GM12891 (cell line): ENCODE measurements at regions not wholly inside any gene's neighbourhood (a gene's known extent, or its start where the extent isn't known, plus 50 kb on each side); places are given as distances from the start of the nearest gene placed in this dataset.
A peak's percentile ranks its signal among the peaks of the same experiment; 100 is the strongest.

ENCODE experiments used
- DNase-seq: peaks from one replicate; pipeline ENCODE4 v3.0.0; 2011; ENCODE audit warnings: low spot score; ENCODE audit not compliant: insufficient read length
- FAIRE-seq: peaks from 2 replicates; lab custom pipeline; 2011; peaks lifted over from hg19 to GRCh38; lab: Jason Lieb, UNC
- PAX5 ChIP-seq: IDR thresholded peaks from 2 replicates; pipeline ENCODE4 v1.6.1; 2011; ENCODE audit warnings: low read length, moderate library complexity, mild to moderate bottlenecking; ENCODE audit not compliant: insufficient read depth, severe bottlenecking
- POLR2A ChIP-seq: IDR thresholded peaks from 2 replicates; pipeline ENCODE4 v1.6.1; 2011; ENCODE audit warnings: low read depth, low read length, control low read depth
- POLR2AphosphoS5 ChIP-seq: IDR thresholded peaks from 2 replicates; pipeline ENCODE4 v1.6.1; 2011; ENCODE audit warnings: low read depth, low read length, control low read depth
- POU2F2 ChIP-seq: IDR thresholded peaks from 2 replicates; pipeline ENCODE4 v1.6.1; 2011; ENCODE audit warnings: low read depth, mild to moderate bottlenecking, control low read depth, low read length, moderate library complexity
- SPI1 ChIP-seq: IDR thresholded peaks from 2 replicates; pipeline ENCODE4 v1.6.1; 2011; ENCODE audit warnings: low read depth, low read length, control low read depth
- TAF1 ChIP-seq: IDR thresholded peaks from 2 replicates; pipeline ENCODE4 v1.6.1; 2011; ENCODE audit warnings: low read depth, low read length, control low read depth

GRCh38 chr5:110115503-110115902 is 425.8 kb downstream of the MAN2A1 start:
- peak; percentile 50 for FAIRE-seq
- TF ChIP-seq POLR2AphosphoS5: no peak
- no peak for TF ChIP-seq POLR2A
- TF ChIP-seq TAF1: no peak
- TF ChIP-seq PAX5: no peak
- no peak for TF ChIP-seq SPI1
- no peak for TF ChIP-seq POU2F2
- DNase-seq: no peak

GRCh38 chr5:110116539-110116938 is 426.8 kb downstream of the MAN2A1 start:
- FAIRE-seq (no peak), DNase-seq (no peak)
- TF ChIP-seq PAX5: no peak
- TF ChIP-seq TAF1: no peak
- no peak for TF ChIP-seq POU2F2

- no peak for TF ChIP-seq POLR2A
- TF ChIP-seq TAF1: no peak
- FAIRE-seq (no peak), DNase-seq (no peak)
Observed at GRCh38 chr5:110134963-110135935, 445.5 kb downstream of the MAN2A1 start.

- DNase-seq: no peak
- TF ChIP-seq POLR2AphosphoS5: no peak
- TF ChIP-seq TAF1: no peak
- TF ChIP-seq PAX5: no peak
- TF ChIP-seq SPI1: no peak
- TF ChIP-seq POU2F2: no peak
- TF ChIP-seq POLR2A: no peak
- no peak for FAIRE-seq
Observed at GRCh38 chr5:110150199-110150598, 460.5 kb downstream of the MAN2A1 start.

GRCh38 chr5:110159202-110159601 is 469.5 kb downstream of the MAN2A1 start:
- FAIRE-seq: no peak
- no peak for DNase-seq
- no peak for TF ChIP-seq SPI1
- TF ChIP-seq TAF1: no peak
- no peak for TF ChIP-seq POU2F2
- TF ChIP-seq PAX5: no peak
- no peak for TF ChIP-seq POLR2A
- no peak for TF ChIP-seq POLR2AphosphoS5

GRCh38 chr5:110161162-110161561 is 471.4 kb downstream of the MAN2A1 start:
- TF ChIP-seq SPI1 (no peak), POLR2A (no peak)
- FAIRE-seq (no peak), DNase-seq (no peak)

GRCh38 chr5:110165366-110165765 is 475.6 kb downstream of the MAN2A1 start:
- DNase-seq (no peak), FAIRE-seq (no peak)
- no peak for TF ChIP-seq POU2F2
- TF ChIP-seq POLR2AphosphoS5: no peak
- TF ChIP-seq PAX5: no peak
- no peak for TF ChIP-seq TAF1
- TF ChIP-seq SPI1: no peak
- no peak for TF ChIP-seq POLR2A

- no peak for FAIRE-seq
- no peak for TF ChIP-seq TAF1
- no peak for TF ChIP-seq SPI1
- TF ChIP-seq POU2F2: no peak
- TF ChIP-seq POLR2A: no peak
- TF ChIP-seq POLR2AphosphoS5: no peak
- TF ChIP-seq PAX5: no peak
- no peak for DNase-seq
Observed at GRCh38 chr5:110167384-110167783, 477.7 kb downstream of the MAN2A1 start.

- DNase-seq (no peak), FAIRE-seq (no peak)
- TF ChIP-seq SPI1: no peak
- TF ChIP-seq POLR2A: no peak
- no peak for TF ChIP-seq PAX5
- no peak for TF ChIP-seq POLR2AphosphoS5
- no peak for TF ChIP-seq TAF1
- no peak for TF ChIP-seq POU2F2
Observed at GRCh38 chr5:110169461-110169860, 479.7 kb downstream of the MAN2A1 start.

GRCh38 chr5:110177729-110178128 is 488.0 kb downstream of the MAN2A1 start:
- FAIRE-seq (no peak), DNase-seq (no peak)
- no peak for TF ChIP-seq TAF1
- no peak for TF ChIP-seq POU2F2
- no peak for TF ChIP-seq PAX5
- no peak for TF ChIP-seq POLR2A
- no peak for TF ChIP-seq POLR2AphosphoS5

GRCh38 chr5:110179321-110179720 is 489.6 kb downstream of the MAN2A1 start:
- DNase-seq: no peak
- FAIRE-seq: no peak
- TF ChIP-seq PAX5: no peak
- no peak for TF ChIP-seq SPI1
- TF ChIP-seq POU2F2: no peak
- no peak for TF ChIP-seq POLR2A
- TF ChIP-seq POLR2AphosphoS5: no peak
- TF ChIP-seq TAF1: no peak
